HG02840 (cell line): ENCODE measurements at regions not wholly inside any gene's neighbourhood (a gene's known extent, or its start where the extent isn't known, plus 50 kb on each side); places are given as distances from the start of the nearest gene placed in this dataset.
"Not testable (repeated sequence)": the region's sequence is repeated elsewhere in the genome, so short reads cannot be mapped to it uniquely, and the experiment has no call there.

ENCODE experiments used
- ATAC-seq: cut with Tn5 transposase; IDR thresholded peaks from one replicate; pipeline ENCODE4 v1.9.1; 2021; ENCODE audit warnings: mild to moderate bottlenecking, moderate library complexity, moderate number of reproducible peaks; ENCODE audit not compliant: unreplicated experiment, low FRiP score

DNA sequence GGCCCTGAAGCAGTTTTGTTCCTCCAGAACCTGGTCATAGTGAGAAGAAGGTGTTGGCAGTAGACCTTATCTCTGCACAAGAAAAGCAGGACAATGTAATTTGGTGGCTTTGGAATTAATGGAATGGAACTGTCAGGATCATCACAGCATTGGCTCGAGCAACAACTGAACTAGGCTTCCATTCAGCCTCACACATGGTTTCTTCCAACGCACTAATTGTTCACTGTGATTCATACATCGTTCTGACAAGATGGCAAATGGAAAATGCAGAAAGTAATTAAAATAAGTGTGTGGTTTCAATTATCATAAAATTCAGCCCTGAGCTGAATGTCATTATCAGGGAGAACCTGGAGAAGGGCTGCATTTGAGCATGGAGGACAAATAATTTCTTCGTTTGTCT is 80.6 kb downstream of the MFSD1 start:
- no peak for ATAC-seq

DNA sequence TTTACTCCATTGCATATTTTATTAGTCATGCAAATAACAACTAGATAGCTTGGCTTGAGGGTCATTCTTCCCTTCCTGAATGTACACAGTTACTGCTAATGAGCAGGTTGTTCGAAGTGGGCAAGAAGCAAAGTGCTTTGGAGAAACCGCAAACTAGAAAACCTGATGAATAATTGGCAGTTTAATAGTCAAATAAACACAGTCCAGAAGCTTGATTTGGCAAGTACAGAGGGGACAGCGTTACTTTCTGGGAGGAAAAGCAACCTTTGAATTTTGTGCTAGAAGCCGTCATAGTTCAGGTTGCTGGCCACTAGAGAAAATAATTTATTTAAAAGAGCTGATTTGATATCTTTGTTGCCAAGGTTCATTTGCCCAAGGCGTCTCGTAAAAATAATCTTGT is 94.9 kb downstream of the MFSD1 start:
- ATAC-seq: no peak

DNA sequence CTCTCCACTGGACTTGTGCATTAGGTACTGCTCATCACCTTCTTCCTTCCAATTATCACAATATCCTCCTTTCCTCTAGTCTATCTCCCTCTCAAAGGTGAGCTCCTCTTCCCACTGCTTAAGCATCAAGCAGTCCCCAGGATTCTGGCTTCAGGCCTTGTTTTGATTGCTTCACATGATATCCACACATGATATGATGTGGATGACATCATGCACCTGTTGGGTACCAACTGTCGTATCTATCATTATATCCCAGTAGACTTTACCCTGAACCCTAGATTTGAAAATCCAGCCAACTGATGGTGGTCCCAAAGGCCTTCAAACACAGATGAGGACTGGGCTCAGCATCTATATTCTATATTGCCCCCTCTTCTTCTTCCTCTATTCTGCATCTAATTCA is 104.9 kb downstream of the MFSD1 start:
- no peak for ATAC-seq

DNA sequence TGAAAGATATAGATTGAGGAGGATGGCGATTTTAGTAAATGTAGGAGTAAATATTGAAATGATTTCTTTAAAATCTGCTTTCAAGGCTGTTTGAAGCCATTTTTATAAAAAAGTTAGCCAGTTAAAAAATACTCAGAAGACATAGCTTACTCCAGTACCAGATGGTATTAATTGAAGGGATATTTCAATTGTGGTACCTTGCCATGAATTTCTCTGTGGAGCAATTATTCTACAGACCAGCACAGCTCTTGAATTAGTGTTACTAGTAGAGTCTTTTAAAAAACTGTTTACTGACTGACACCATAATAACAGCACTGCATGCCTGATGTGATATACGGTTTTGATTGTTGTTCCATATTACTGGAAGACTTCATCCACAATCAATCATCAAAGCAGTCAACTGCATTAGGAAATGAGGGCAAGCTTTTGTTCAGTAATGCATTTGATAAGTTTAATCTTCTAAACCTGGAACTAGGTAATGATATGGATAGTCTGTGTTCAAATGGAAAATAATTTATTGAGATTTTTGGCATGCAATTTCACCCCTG is 106.4 kb downstream of the MFSD1 start:
- no peak for ATAC-seq

DNA sequence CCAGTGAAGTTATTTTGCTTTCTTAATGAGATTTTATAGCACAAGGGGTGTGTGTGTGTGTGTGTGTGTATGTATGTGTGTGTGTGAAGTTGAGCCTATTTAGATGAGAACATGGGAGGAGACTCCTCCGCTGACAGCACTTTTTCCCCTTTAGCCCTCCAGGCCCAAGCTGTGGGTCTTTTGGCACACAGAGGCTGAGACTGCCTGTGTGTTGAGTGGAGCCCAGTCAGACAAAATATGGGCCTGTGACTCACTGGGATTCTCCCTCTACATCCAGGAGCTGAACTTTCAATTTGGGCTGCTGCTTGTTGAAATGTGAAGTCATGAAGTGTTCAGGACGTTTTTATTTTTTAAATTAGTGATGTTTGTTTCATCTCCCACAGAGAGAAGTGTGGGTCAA is 108.0 kb downstream of the MFSD1 start:
- no peak for ATAC-seq

DNA sequence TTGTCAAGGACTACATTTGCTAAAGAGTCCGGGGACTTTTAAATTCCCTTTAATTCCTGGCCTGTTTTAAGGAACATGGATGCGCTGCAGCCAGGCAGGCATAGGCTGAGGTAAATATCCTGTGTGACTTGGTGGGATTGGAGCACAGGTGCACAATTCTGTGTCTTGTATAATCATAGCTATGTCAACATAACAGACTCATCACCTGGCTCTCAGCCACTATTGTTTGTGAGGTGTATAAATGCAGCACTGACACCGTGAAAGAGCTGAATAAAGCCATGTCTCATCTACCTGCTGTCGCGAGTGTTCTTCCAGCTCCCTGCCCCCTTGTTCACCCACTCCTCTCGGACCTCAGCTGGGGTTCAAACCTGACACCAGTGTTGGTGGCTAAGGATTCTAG is 109.7 kb downstream of the MFSD1 start:
- ATAC-seq: no peak

DNA sequence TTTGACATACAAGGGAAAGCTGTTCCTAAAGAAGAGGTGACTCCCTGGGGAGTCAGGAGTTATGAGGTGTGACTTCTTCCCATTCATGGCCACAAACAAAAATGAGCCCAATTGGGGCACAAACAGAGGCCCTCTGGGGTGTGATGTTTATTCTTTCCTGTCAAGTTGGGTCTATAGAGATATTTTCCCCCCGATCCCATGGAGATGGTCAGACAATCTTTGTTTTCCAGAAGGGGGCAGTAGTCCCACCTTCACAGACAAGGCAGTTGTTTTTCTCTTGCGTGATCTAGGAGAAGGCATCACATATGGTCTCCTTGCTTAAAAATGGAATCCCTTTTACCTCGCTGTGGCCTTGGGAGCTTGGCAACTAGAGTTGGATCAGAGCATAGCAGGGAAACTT is 110.3 kb downstream of the MFSD1 start:
- no peak for ATAC-seq

DNA sequence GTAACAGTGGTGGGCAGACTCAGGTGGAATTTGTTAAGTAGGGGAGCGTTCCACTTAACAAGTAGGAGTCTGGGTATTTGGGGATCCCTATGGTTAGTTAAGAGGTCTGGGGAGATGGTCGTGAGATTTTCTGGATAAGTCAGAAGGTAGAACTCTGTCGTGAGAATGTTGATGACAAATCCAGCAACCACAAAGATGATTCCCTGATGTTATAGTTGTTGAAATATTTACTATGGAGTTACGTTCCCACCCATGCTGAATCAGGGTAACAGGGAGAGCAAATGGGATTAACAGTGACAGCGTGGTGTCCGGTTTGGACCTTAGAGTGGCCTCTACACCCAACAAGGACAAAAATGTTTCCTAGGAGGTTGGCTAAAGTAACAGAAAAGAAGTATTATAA is 110.8 kb downstream of the MFSD1 start:
- no peak for ATAC-seq

DNA sequence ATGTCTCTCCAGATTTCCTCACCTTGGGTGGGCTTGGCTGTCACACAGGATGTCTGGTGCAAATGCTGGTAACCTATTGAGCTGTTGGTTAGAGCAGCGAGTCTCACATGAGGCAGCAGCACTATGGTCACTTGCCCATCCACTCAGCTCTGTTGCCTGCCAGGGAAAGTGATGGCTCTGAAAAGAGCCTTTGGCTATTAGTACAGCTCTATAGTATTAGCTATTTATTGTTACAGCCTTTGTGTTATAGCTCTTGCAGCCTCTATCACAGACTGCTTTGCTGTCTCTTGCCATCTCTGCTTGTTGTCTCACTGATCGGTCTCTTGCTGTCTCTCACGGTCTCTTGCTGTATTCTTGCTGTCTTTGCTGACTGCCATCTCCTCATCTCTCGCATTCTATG is 114.3 kb downstream of the MFSD1 start:
- ATAC-seq: no peak

DNA sequence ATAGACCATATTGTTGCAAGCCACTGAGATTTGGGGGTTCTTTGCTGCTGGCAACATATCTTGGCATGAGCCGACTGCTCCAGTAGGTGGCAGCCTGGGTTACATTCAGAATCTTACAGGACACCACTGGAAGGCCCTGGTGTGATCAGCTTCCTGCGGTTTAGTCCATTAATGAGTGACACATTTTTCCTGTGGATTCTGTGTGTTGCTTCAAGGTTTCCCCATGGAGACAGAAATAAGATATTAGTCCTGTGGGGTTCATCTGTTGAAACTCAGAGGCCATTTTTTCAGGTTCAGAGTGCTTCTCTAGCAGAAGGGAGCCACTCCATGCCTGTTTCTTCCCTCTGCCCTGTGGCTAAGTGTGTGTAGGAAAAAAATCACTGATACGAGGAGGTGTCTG is 116.2 kb downstream of the MFSD1 start:
- ATAC-seq: no peak

DNA sequence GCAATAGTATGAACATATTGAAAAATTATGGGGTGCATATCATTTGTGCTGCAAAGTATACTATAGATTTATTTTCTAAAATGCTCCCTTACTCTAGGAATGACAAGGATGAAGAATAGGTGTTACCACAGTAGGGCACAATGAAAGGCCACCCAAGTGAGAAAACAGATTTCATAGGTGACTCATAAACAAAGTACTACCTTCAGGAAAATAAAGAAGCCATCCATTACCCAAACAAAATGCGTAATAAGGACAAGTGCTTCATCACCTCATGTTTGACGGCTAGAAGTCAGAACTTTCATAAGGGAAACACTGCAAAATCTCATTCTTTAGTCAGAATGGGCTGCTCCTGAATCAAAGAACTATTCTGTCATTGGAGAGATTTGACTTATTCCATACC is 116.6 kb downstream of the MFSD1 start:
- no peak for ATAC-seq

DNA sequence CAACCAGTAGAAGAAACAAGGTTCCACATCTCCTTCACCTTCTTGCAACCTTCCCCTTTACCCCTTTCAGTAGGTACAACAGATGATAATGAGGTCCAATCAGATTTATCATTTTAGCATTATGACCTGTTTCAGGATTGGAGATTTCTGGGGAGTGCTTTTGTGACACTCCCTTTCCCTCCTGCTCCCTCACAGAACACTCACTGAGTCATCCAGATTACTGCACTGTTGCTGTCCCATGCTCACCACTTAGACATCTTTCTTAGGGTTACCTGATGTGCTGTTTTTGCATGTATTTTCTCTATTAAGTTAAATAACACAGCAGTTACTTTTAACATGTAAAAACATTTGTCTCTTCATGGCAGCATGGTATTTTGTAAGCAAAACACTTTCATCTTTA is 118.5 kb downstream of the MFSD1 start:
- ATAC-seq: no peak

DNA sequence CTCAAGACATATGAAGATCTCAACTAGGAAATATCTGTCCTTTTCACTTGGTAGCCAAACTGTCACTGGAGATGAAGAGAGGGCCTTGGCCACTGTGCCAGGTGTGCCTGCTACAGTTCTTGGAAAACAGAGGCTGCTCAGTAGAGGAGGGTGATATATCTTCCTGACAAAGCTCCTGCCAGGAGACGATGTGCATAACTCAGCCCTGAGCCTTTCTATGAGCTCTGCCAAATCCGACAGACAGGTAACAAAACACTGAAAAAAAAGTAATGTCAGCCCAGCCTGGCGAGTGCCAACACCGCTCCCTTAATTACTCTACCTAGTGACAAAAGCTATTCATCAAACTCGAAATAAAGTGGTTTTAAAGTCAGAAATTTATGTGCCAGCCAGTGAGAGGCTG is 123.2 kb downstream of the MFSD1 start:
- ATAC-seq: no peak

DNA sequence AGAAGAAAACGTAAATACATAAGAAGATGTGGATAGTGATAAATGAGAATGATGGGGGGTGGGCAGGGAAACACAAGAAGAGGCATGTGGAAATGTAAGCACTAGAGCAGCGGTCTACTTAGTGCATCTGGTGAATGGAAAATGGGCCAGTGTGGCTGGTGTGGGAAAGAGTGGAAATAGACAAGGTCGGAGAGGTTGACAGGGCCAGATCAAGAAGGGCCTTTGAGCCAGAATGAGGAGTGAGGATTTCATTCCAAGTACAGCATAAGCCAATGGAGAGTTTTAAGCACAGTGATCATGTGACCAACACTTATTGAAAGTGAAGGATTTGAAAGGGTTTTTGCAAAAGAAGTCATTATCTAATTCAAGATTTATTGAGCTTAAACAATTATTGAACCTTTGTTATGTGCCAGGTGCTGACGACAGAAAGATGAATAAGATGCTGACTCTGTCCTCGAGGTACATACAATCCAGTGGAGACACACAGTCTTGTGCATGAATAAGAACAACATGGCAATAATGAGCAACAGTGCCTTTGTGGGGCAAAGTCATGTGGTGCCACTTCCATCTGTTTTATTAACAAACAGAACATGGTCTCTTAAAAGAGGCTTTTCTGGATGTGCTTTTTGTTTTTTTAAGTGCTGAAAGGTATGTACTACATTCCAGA is 124.1 kb downstream of the MFSD1 start:
- ATAC-seq: no peak

DNA sequence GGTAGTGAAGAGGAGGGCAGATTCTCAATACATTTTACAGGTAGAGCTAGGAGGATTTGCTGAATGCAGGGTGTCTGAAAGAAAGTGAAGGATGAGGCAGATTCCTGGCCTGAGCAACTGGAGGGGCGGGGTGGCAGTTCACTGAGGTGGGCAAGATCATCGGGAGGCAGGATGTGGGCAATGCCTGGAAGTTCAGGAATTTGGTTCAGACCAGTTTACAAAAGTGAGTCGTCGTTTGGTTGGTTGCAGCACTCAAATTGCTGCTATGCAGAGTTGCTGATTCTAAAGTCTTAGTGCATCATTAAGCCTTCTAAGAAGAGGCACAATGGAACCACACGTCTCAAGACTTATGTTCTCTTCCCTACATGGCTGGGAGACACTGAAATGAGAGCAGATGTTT is 134.0 kb downstream of the MFSD1 start:
- no peak for ATAC-seq

DNA sequence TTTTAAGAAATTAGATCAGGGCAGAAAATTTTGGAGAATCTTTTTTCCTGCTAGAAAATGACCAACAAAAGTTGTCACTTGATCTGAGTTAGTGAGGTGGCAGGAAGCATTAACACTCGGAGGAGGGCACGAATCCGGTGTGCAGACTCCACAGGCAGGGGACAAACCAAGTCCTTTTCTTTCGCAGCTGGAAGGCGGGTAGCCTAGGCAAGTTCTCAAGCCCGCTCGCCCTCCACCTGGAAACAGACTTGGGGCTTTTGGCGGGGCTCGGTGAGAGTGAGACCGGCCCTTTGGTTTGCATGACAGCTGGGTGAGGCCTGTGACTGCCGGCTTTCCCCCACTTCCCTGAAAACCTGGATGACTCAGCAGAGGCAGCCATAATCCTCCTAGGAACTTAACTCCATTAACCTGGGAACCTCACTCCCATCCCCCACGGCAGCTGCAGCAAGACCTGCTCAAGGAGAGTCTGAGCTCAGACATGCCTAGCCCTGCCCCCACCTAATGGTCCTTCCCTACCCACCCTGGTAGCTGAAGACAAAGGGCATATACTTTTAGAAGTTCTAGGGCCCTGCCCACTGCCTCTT is 134.8 kb downstream of the MFSD1 start:
- ATAC-seq: no peak

DNA sequence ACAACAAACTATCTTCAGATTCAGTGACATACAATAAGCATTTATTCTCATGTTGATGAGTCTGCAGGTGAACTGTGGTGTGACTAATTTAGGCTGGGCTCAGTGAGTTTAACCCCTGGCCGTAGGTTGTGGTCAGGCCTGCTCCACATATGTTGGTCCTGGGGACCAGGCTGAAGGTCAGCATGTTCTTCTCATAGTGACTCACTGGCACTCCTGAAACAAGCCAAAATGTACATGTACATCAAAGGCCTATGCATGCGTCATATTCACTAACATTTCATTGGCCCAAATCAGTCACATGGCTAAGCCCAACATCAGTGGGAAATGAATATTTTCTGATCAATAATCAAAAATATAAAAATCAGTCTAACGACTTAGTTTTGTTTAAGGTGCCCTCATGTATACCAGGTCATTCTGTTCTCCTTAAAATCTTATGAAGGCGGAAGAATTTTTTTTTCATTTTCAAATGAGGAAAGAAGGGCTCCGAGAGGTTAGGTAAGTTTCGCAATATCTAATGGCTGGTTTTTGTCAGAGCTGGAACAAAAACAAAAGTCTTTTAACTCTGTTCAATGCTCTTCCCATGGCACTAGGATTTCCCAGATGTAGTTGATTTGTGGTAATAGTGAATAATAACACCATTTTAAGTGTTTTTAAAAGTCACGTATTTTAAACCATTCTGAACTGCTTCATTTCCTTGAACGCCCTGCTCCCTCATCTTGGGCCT is 148.5 kb downstream of the MFSD1 start:
- no peak for ATAC-seq

DNA sequence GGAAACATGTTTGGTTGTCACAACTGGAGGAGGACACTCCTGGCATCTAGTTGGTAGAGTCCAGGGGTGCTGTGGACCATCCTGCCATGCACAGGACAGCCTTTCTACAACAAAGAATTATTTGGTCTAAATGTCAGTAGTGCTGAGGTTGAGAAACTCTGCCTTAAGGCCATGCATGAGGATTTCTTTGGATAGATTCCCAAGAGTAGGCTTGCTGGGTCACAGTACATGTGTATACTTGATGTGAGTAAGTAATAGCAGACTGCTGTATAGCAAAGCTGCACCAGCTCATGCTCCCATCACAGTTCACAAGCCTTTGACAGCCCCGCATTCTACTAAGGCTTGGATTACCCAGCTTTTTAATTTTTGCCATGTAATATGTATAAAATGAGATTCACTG is 151.3 kb downstream of the MFSD1 start:
- ATAC-seq: no peak

DNA sequence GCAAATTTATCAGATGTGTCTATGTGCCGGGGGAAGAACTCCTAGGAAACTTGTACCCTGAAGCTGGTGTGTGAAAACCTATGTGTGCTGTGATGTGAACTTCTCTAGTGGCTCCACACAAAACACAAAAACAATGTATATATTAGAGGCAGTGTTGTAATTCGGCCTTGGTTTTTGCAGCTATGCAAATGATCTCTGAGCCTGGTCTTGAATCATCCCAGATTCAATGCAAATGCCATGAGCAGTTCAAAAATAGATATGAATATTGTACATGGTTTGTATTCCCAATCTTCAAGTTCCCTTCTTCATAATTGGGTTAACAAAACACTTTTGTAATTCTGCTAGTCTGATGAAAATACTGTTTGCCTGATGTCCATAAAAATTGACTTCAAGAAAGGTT is 152.6 kb downstream of the MFSD1 start:
- no peak for ATAC-seq

DNA sequence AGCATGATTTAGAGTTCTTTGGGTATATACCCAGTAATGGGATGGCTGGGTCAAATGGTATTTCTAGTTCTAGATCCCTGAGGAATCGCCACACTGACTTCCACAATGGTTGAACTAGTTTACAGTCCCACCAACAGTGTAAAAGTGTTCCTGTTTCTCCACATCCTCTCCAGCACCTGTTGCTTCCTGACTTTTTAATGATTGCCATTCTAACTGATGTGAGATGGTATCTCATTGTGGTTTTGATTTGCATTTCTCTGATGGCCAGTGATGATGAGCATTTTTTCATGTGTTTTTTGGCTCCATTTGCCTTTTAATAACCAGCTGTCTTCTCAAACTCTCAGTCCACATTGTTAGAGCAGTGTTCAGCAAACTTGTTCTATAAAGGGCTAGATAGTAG is 155.9 kb downstream of the MFSD1 start:
- not testable (repeated sequence) for ATAC-seq

DNA sequence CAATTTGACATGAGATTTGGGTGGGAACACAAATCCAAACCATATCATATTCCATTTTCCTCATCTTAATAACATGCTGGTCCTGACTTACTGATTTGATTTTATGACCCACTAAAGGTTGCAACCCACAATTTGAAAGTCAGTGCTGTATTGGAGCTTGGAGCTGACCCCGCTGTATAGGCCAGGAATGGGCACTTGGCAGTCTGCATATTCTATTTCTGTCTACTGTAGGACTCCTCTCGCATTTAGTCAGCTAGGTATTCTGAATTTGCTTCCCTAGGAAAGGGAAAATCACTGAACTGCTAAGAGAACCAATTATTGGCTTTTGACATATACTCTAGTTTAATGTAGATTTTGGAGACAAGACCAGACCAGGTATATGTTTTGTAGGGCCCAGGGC is 157.0 kb downstream of the MFSD1 start:
- ATAC-seq: no peak

DNA sequence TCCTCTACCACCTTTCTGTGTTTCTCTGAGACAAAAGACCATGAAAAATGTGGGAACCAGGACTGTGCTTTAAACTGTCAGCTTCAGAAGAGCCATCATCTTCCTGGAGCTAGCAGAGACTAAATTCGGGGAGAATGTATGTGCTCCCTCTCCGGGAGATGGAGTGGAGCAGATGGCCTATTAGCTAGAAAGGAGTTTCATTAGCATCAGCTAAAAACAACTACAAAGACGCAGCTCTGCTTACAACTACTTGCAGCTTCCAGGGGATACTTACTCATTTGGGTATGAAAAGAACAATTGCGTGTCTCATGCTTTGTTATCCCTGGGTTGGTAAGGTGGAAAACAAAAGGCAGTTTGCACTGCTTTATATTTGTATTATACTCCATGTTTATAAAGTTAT is 159.6 kb downstream of the MFSD1 start:
- no peak for ATAC-seq
